ENCODE measurements at regions not wholly inside any gene's neighbourhood (a gene's known extent, or its start where the extent isn't known, plus 50 kb on each side); places are given as distances from the start of the nearest gene placed in this dataset.

- TF ChIP-seq ETS1 (IDR thresholded peaks at IDR 0.05) = no peak
- no peak for TF ChIP-seq EZH2 (IDR thresholded peaks at IDR 0.05; ENCODE audit: low read depth, unreplicated experiment)
Observed at GRCh38 chr14:101120641-101121507, 217.4 kb upstream of the RTL1 start (continued).

- ATAC-seq = no peak
- H3K27ac Mint-ChIP-seq = no peak overlapping the region
- H3K27ac ChIP-seq (ENCODE audit: low read depth) = no peak overlapping the region
- TF ChIP-seq POLR2AphosphoS5 (IDR thresholded peaks at IDR 0.05; ENCODE audit: low read depth) (no peak), ETS1 (IDR thresholded peaks at IDR 0.05) (no peak), EZH2phosphoT487 (IDR thresholded peaks at IDR 0.05; ENCODE audit: unreplicated experiment) (no peak), JUNB (IDR thresholded peaks at IDR 0.05; ENCODE audit: unreplicated experiment) (no peak), REST (IDR thresholded peaks at IDR 0.05; ENCODE audit: unreplicated experiment) (no peak), EZH2 (IDR thresholded peaks at IDR 0.05; ENCODE audit: low read depth, unreplicated experiment) (no peak), ZNF462 (CRISPR knock-in tag; IDR thresholded peaks at IDR 0.05) (no peak), ZNF114 (CRISPR knock-in tag; IDR thresholded peaks at IDR 0.05) (no peak), CREB1 (CRISPR knock-in tag; IDR thresholded peaks at IDR 0.05; ENCODE audit: low read depth) (no peak), STAT1 (IDR thresholded peaks at IDR 0.05; ENCODE audit: unreplicated experiment) (no peak), NANOG (IDR thresholded peaks at IDR 0.05; ENCODE audit: borderline replicate concordance) (no peak)
Observed at GRCh38 chr14:101121508-101122139, 218.1 kb upstream of the RTL1 start.

More at GRCh38 chr14:101121508-101122139, 218.1 kb upstream of the RTL1 start:
- Mint-ChIP-seq H3K36me3 (ENCODE audit: low read depth) (no peaks in the 10 kb centered on the region), H3K4me1 (peaks cover 8% of the 10 kb centered on the region; the same call in 2 of the 3 replicates), H3K4me3 (no peak overlapping the region), H3K9me3 (no peaks in the 10 kb centered on the region; the same call in 1 of the 3 replicates), H3K27me3 (ENCODE audit: insufficient read depth, low read depth, poor library complexity) (peaks cover 7% of the 10 kb centered on the region)
- H2AFZ ChIP-seq = no peak overlapping the region
- H3F3A ChIP-seq (replicated peaks; ENCODE audit: low read depth) = no peaks in the 10 kb centered on the region
- DNase-seq (ENCODE audit: low spot score) = no peak
- no peaks in the 10 kb centered on the region for H4K20me1 ChIP-seq (replicated peaks; ENCODE audit: insufficient read depth)
- H3K27me3 ChIP-seq (ENCODE audit: insufficient read depth) = no peaks in the 10 kb centered on the region
- H3K36me3 ChIP-seq (ENCODE audit: insufficient read depth) = no peaks in the 10 kb centered on the region
- H3K79me2 ChIP-seq (replicated peaks; ENCODE audit: insufficient read depth) = no peaks in the 10 kb centered on the region
- H3K4me2 ChIP-seq = no peak overlapping the region
- peaks cover 5% of the 10 kb centered on the region; the same call in 1 of the 2 replicates for H3K9me2 ChIP-seq (ENCODE audit: insufficient read depth)
- H3K4me3 ChIP-seq = no peak overlapping the region
- no peaks in the 10 kb centered on the region for H3K4me1 ChIP-seq (ENCODE audit: insufficient read depth)
